ENCODE measurements at regions not wholly inside any gene's neighbourhood (a gene's known extent, or its start where the extent isn't known, plus 50 kb on each side); places are given as distances from the start of the nearest gene placed in this dataset.

- no peak for DNase-seq
Measured at GRCh38 chr22:34160141-34160783, 240.0 kb upstream of the LARGE1 start.

GRCh38 chr22:34161431-34162123, 241.3 kb upstream of the LARGE1 start:
- no peak for DNase-seq

DNA sequence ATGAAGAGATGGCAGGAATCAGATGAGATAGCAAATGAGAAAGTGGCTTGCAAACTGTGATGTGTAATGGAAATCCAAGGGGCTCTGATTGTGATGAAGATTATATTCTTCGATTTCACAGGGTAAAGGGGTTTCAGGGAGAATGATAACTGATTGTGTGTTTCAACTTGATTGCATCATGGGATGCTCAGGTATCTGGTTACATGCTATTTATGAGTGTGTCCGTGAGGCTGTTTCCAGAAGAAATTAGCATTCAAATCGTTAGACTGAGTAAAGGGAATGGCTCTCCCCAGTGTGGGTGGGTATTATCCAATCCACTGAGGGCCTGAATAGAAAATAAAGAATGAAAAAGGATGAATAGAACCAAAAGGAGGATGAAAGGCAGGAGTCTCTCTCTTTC, 278.7 kb upstream of the LARGE1 start:
- DNase-seq: no peak

- DNase-seq: no peak
Measured at GRCh38 chr22:34210301-34210700, 290.0 kb upstream of the LARGE1 start.

DNA sequence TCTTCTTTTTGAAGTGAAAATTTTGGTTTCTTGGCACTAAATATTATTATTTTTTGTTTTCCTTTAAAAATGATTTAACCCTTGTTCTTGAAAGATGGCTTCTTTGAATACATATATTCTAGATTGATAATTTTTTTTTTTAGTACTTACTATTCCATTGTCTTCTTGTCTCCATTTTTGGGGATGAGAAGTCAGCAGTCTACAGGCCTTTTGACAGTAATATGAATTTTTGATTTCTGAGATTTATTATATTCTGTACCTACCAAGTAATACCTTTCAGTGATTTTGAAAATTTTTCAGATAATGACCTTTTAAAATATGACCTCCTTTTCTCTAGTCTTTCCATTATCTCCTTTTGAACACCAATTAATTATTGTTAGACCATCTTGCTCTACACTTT, 294.1 kb upstream of the LARGE1 start:
- no peak for DNase-seq

DNA sequence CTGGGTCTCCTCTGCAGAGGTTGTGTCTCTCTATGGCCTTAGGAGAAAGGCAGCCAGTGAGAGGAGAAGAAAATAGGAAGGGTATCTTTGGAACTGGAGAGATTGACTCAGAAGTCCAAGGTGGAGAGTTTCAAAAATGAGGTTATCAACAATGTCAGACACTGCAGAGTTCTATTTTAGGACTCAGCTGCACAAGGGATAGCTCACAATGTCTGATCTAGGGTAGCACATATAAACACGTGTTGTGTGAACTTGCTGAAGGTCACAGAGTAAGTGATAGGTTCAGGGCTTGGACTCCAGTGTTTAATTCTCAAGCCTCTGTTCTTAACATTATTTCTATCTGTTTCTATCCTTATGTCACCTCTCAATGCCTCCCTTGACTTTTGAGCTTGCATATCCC, 305.0 kb upstream of the LARGE1 start:
- DNase-seq: no peak

- no peak for DNase-seq
Measured at GRCh38 chr22:34236527-34236926, 316.3 kb upstream of the LARGE1 start.

- no peak for DNase-seq
Measured at GRCh38 chr22:34239421-34239820, 319.1 kb upstream of the LARGE1 start.

GRCh38 chr22:34243023-34243422, 322.7 kb upstream of the LARGE1 start:
- no peak for DNase-seq

DNA sequence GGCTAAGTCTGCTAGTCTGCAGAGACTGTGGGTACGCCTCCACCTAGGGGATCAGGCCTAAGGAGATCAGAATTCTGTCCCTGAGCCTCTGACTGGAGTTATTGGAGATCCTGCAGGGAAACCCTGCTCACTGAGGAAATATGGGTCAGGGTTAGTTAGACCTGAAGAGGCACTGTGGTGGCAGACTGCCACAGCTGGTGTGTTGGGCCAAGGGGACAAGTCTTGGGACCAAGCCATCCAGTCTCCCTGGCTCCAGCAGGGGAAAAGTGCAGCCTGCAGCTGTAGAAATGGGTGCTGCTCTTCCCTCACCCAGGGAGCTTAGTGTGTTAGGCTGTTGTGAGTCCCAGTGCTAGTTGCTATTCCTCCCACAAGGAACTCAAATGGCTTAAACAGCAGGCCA, 334.8 kb upstream of the LARGE1 start:
- no peak for DNase-seq

DNA sequence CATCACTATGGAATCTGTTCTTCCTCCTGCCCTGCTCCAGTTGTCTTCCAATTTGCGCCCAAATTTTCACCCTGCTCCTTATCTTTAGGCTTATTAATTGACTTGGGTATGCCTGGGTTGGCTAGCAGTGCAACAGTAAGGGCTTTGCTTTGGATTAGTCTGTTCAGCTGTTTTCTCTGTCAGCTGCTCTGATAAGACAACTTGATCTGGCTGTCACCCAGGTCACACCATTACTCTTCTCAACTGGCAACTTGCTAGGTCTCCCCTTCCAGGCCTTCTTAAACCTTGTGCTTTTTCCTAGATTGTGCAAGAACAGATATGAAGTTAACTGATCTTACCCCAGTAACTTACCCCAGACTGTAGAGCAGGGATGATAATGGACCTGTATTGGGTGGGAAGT, 357.8 kb upstream of the LARGE1 start:
- no peak for DNase-seq

DNA sequence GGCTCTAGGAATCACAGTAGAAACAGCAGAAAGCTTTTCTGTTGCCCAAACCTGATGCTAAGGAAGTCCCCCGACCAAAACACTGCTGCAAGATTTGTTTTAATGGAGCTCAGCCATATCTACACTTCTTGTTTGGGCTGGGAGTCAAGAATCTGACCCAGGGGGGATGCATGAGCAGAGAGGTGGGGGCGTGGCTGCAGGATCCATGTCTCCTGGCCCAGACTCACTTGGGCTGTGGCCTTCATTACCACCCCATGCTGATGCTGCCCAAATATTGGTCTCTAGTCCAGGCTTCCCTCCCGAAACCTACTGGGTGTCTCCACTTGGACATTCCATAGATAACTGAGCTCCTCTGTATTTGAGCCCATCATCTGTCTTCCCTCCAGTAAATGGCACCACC, 361.5 kb upstream of the LARGE1 start:
- DNase-seq: no peak

DNA sequence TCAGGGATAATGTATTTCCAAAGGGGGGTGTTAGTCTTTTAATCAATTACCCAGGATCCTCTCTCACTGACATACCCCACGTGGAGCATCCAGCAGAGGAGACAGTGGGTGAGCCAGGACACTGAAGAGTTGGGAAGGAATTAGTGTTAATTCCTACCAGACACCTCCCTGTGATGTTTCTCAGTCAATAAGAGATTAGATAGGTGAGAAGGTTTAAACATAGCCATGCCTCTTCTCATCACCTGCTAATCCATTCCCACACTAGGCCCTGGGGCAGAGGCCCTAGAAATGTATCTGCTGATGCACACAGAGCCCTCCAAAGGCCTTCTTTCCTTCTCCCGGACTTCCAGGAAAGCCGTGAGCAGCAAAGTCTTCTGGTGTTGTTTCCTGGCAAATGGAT, 363.6 kb upstream of the LARGE1 start:
- no peak for DNase-seq

GRCh38 chr22:34293324-34293723, 373.0 kb upstream of the LARGE1 start:
- no peak for DNase-seq

- no peak for DNase-seq
Measured at GRCh38 chr22:34294476-34294875, 374.2 kb upstream of the LARGE1 start.

DNA sequence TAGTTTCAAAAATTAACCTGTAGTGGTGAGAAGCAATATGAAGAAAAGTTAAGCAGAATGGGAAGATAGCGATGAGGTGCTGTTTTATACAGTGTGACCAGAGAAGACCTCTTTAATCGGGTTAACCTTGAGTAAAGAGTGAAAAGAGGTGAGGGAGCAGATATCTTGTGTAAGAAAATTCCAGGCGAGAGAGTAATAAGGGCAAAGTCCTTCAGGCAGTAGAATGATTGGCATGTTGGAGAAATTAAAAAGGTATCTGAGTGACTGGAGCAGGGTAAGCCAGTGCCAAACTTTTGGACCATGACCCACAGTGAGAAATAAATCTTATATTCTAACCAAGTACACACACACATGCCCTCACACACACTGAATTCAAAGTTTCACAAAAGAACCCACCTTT, 374.7 kb upstream of the LARGE1 start:
- DNase-seq: no peak

- DNase-seq: no peak
Measured at GRCh38 chr22:34296461-34296860, 376.2 kb upstream of the LARGE1 start.

DNA sequence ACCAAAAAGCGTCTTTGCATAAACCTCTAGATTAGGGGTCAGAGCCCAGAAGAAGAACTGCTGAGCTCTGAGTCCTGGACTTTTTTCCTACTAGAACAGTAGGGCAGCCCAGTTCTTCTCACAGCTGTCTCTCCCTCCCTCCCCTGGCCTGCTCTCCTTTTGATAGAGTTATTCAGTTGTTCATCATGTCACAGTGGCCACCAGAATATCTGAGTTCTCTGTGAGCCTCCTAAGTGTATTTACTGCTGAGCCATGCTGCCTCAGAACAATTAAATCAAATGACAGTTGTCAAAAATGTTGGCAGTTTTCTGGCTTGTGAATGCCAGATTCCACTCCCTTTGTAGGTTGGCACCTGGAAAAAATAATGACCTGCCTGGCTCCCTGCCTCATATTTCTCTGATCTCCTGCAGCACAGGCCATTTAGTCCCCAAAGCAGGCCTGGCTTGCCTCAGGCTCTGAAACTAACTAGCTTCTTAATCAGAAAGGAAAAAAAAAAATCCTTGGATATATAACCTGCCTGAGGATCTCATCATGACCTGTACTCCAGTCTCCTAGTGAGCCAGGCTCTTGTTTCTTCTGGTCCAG, 377.4 kb upstream of the LARGE1 start:
- no peak for DNase-seq

- DNase-seq: no peak
Measured at GRCh38 chr22:34299496-34299895, 379.2 kb upstream of the LARGE1 start.

DNA sequence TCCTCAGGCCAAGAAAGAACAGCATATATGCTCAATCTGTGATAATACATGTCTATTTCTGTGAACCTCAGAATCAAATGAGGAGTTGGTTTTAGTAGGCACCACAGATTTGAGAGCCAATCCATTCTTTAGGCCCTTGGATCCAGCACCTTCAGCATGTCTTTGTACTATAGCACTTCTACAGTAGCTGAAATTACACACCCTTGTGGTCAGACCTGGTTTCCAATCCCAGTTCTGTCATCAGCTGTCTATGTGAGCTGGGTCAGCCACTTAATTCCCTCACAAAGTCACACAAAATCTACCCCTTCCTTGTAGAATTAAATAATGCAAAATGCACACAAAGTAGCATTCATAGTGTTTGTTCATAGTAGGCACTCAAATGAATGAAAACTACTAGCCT, 381.3 kb upstream of the LARGE1 start:
- no peak for DNase-seq

GRCh38 chr22:34303656-34304055, 383.4 kb upstream of the LARGE1 start:
- no peak for DNase-seq

DNA sequence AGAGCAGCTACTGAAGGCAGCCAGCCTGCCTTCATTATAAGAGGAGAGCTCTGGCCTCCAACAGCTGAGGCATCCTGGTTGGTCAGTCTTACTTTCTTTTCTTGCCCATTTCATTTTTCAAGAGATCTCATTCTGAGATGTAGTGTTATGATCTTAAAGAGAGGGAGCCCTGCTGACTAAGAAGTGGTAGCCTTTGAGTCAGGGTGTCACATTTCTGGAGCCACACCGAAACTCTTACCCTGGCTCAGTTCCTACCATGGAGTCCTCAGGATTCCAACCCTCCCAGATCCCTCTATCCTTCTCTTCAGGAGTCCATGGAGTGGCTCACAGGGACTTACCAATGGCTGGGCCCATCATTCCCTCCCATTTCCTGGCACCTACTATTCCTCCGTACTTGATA, 386.1 kb upstream of the LARGE1 start:
- no peak for DNase-seq

DNA sequence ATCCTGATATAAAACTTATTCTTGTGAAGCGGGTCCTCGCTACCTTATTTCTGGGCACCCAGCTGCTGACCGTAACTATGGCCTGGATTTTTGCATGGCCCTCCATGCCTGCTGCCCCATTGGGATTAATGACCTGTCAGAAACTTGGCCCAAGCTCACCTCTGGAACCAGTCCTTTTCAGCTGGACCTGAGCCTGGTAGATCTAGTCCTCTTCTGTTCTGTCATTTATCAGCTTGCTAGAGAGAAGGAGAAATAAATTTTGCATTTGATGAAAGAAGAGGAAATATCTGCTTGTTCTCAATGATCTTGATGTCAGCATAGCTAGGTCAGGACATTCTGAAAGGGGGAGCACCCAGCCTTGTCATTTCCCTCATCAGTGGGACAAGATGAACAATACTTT, 387.8 kb upstream of the LARGE1 start:
- no peak for DNase-seq

DNA sequence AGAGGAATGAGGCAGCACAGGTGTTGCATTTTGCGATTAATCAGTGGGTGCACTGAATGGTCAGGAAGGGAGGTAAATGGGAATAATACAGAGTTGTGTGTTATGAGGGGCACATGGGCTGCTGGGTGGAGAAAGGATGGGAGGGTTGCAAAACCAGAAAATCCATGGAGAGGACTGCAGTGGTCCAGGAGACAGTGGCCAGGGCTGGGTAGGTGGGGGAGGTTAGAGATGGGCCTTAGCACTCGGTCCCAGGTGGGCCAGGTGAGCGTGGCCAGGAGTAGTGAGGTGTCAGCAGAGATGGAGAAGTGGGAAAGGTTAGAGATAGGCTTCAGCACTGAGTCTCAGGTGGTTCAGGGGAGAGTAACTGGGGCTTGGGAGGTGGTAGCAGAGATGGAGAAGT, 399.1 kb upstream of the LARGE1 start:
- no peak for DNase-seq

- DNase-seq: no peak
Measured at GRCh38 chr22:34324763-34325162, 404.5 kb upstream of the LARGE1 start.

Data from CD4-positive, alpha-beta T cell treated with Interleukin-1 beta for 1 hour (primary cell).